ENCODE measurements at regions not wholly inside any gene's neighbourhood (a gene's known extent, or its start where the extent isn't known, plus 50 kb on each side); places are given as distances from the start of the nearest gene placed in this dataset.

- Mint-ChIP-seq H3K27ac (no peak overlapping the region), H3K9me3 (peaks cover 6% of the 10 kb centered on the region), H3K36me3 (ENCODE audit: low read depth) (no peaks in the 10 kb centered on the region), H3K27me3 (ENCODE audit: low read depth) (no peaks in the 10 kb centered on the region), H3K4me3 (no peak overlapping the region), H3K4me1 (no peaks in the 10 kb centered on the region)
- TF ChIP-seq, protein P1, sequence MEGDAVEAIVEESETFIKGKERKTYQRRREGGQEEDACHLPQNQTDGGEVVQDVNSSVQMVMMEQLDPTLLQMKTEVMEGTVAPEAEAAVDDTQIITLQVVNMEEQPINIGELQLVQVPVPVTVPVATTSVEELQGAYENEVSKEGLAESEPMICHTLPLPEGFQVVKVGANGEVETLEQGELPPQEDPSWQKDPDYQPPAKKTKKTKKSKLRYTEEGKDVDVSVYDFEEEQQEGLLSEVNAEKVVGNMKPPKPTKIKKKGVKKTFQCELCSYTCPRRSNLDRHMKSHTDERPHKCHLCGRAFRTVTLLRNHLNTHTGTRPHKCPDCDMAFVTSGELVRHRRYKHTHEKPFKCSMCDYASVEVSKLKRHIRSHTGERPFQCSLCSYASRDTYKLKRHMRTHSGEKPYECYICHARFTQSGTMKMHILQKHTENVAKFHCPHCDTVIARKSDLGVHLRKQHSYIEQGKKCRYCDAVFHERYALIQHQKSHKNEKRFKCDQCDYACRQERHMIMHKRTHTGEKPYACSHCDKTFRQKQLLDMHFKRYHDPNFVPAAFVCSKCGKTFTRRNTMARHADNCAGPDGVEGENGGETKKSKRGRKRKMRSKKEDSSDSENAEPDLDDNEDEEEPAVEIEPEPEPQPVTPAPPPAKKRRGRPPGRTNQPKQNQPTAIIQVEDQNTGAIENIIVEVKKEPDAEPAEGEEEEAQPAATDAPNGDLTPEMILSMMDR (IDR thresholded peaks at IDR 0.05; ENCODE audit: unreplicated experiment in 3 of 3): no peak
These were observed 1782.7 kb upstream of the SEL1L start for GRCh38 chr14:83316356-83316755.

DNA sequence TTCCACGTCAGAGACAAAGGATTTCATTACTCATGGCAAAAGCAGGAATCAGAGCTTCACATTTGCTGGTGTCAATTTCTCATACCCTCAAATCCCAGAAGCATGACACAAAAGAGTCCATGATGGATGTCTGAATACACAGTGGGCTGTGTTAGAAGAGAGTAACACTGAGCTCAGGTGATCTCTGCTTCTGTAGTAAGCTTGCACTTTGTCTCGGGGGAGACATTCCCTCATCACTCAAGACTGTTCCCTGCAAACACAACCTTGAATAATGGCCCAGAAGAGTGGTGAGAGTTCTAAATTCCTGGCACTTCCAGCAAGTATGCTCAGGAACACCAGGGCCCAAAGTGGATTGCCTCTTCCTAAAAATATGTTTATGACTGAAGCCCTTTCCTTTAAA, 1787.2 kb upstream of the SEL1L start:
- Mint-ChIP-seq H3K4me3 (no peak overlapping the region), H3K27ac (no peak overlapping the region), H3K4me1 (no peaks in the 10 kb centered on the region), H3K36me3 (ENCODE audit: low read depth) (no peaks in the 10 kb centered on the region), H3K27me3 (ENCODE audit: low read depth) (no peaks in the 10 kb centered on the region), H3K9me3 (peaks cover 3% of the 10 kb centered on the region)
- TF ChIP-seq, protein P1 (IDR thresholded peaks at IDR 0.05; ENCODE audit: unreplicated experiment in 3 of 3): no peak

GRCh38 chr14:83331513-83331912, 1797.9 kb upstream of the SEL1L start:
- H3K27me3 Mint-ChIP-seq (ENCODE audit: low read depth): no peaks in the 10 kb centered on the region
- H3K4me3 Mint-ChIP-seq: no peak overlapping the region
- TF ChIP-seq, protein P1 (IDR thresholded peaks at IDR 0.05; ENCODE audit: unreplicated experiment in 3 of 3): no peak
- no peaks in the 10 kb centered on the region for H3K36me3 Mint-ChIP-seq (ENCODE audit: low read depth)
- H3K27ac Mint-ChIP-seq: no peak overlapping the region
- no peaks in the 10 kb centered on the region for H3K4me1 Mint-ChIP-seq
- H3K9me3 Mint-ChIP-seq: peaks cover 2% of the 10 kb centered on the region

- Mint-ChIP-seq H3K9me3 (peaks cover 23% of the 10 kb centered on the region), H3K4me3 (no peak overlapping the region), H3K4me1 (no peaks in the 10 kb centered on the region), H3K36me3 (ENCODE audit: low read depth) (no peaks in the 10 kb centered on the region), H3K27ac (no peak overlapping the region), H3K27me3 (ENCODE audit: low read depth) (no peaks in the 10 kb centered on the region)
- TF ChIP-seq, protein P1 (IDR thresholded peaks at IDR 0.05; ENCODE audit: unreplicated experiment in 3 of 3): no peak
These were observed 1808.9 kb upstream of the SEL1L start for GRCh38 chr14:83342590-83342989.

- no peaks in the 10 kb centered on the region for H3K4me1 Mint-ChIP-seq
- H3K4me3 Mint-ChIP-seq: no peak overlapping the region
- no peaks in the 10 kb centered on the region for H3K27me3 Mint-ChIP-seq (ENCODE audit: low read depth)
- H3K9me3 Mint-ChIP-seq: peaks cover 3% of the 10 kb centered on the region
- H3K36me3 Mint-ChIP-seq (ENCODE audit: low read depth): no peaks in the 10 kb centered on the region
- TF ChIP-seq, protein P1 (IDR thresholded peaks at IDR 0.05; ENCODE audit: unreplicated experiment in 3 of 3): no peak
- H3K27ac Mint-ChIP-seq: no peak overlapping the region
These were observed 1814.2 kb upstream of the SEL1L start for GRCh38 chr14:83347874-83348273.

- H3K4me1 Mint-ChIP-seq: no peaks in the 10 kb centered on the region
These were observed 1822.0 kb upstream of the SEL1L start for GRCh38 chr14:83355609-83356008.

More at GRCh38 chr14:83355609-83356008, 1822.0 kb upstream of the SEL1L start:
- no peaks in the 10 kb centered on the region for H3K27me3 Mint-ChIP-seq (ENCODE audit: low read depth)
- TF ChIP-seq, protein P1 (IDR thresholded peaks at IDR 0.05; ENCODE audit: unreplicated experiment in 3 of 3): no peak
- H3K27ac Mint-ChIP-seq: no peak overlapping the region
- peaks cover 4% of the 10 kb centered on the region for H3K9me3 Mint-ChIP-seq
- H3K4me3 Mint-ChIP-seq: no peak overlapping the region
- H3K36me3 Mint-ChIP-seq (ENCODE audit: low read depth): no peaks in the 10 kb centered on the region
